ENCODE measurements at regions not wholly inside any gene's neighbourhood (a gene's known extent, or its start where the extent isn't known, plus 50 kb on each side); places are given as distances from the start of the nearest gene placed in this dataset.

DNA sequence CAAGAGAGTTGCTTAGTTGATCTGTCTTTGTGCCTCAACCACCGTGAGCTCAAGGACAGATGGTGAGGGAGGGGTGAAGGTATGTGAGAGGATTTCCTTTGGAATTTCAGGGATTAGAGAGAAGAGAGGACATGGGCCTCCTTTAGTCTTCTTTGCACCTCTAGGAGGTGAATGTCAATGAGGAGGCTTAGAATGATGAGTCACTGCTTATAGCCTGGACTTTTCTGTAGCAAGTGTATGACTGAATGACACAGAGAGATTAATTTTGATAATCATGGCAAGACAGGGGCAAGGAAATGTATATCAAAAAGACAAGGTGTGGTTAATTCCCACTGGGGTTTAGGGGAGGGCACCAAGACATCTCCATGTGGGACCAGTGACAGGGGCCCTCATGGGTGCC, 947.3 kb upstream of the TENM4 start:
- TF ChIP-seq, protein P1, sequence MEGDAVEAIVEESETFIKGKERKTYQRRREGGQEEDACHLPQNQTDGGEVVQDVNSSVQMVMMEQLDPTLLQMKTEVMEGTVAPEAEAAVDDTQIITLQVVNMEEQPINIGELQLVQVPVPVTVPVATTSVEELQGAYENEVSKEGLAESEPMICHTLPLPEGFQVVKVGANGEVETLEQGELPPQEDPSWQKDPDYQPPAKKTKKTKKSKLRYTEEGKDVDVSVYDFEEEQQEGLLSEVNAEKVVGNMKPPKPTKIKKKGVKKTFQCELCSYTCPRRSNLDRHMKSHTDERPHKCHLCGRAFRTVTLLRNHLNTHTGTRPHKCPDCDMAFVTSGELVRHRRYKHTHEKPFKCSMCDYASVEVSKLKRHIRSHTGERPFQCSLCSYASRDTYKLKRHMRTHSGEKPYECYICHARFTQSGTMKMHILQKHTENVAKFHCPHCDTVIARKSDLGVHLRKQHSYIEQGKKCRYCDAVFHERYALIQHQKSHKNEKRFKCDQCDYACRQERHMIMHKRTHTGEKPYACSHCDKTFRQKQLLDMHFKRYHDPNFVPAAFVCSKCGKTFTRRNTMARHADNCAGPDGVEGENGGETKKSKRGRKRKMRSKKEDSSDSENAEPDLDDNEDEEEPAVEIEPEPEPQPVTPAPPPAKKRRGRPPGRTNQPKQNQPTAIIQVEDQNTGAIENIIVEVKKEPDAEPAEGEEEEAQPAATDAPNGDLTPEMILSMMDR (conservative IDR thresholded peaks at IDR 0.05; ENCODE audit: low read length) = no peak
- TF ChIP-seq EZH2phosphoT487 (IDR thresholded peaks at IDR 0.05; ENCODE audit: borderline replicate concordance, low read depth, low read length) = no peak
